HFFc6 (cell line): ENCODE measurements at regions not wholly inside any gene's neighbourhood (a gene's known extent, or its start where the extent isn't known, plus 50 kb on each side); places are given as distances from the start of the nearest gene placed in this dataset.
A peak's percentile ranks its signal among the peaks of the same experiment; 100 is the strongest.

Experiments used
- DNase-seq: peaks from one replicate; pipeline ENCODE4 v3.0.0-alpha.2; 2018
- H3K27ac Mint-ChIP-seq: 2 replicates; pipeline ENCODE4 v1.8.0; 2020; ENCODE audit warnings: mild to moderate bottlenecking, mixed read lengths
- H3K27me3 Mint-ChIP-seq: 2 replicates; pipeline ENCODE4 v1.8.0; 2021; ENCODE audit warnings: mild to moderate bottlenecking, moderate library complexity, mixed read lengths; ENCODE audit not compliant: insufficient read depth
- H3K36me3 Mint-ChIP-seq: 2 replicates; pipeline ENCODE4 v1.8.0; 2021; ENCODE audit warnings: low read depth, mixed read lengths
- H3K4me1 Mint-ChIP-seq: 2 replicates; pipeline ENCODE4 v1.8.0; 2020; ENCODE audit warnings: low read depth, mixed read lengths
- H3K4me3 Mint-ChIP-seq: 2 replicates; pipeline ENCODE4 v1.8.0; 2020; ENCODE audit warnings: mild to moderate bottlenecking, moderate library complexity, mixed read lengths
- H3K9me3 Mint-ChIP-seq: 2 replicates; pipeline ENCODE4 v1.8.0; 2020; ENCODE audit warnings: mild to moderate bottlenecking, mixed read lengths
- CTCF ChIP-seq: fragments of 200-600 bp; sonication (generic); IDR thresholded peaks from 2 replicates; pipeline ENCODE4 v1.5.0; 2021; ENCODE audit warnings: antibody characterized with exemption, mild to moderate bottlenecking

DNA sequence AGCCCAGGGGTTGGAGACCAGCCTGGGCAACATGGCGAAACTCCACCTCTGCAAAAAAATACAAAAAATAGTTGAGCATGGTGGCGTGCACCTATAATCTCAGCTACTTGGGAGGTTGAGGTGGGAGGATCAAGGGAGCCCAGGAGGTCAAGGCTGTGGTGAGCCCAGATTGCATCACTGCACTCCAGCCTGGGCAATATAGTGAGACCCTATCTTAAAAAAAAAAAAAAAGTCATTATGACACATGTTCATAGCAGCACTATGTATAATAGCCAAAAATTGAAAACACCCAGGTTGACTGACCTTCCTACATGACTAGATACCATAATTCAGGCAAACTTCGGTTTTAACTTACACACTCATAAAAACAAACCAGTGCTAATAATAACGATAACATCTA lies 90.8 kb upstream of the RBPJ start:
- H3K9me3 Mint-ChIP-seq: no peaks in the 10 kb centered on the region
- no peak overlapping the region for H3K4me3 Mint-ChIP-seq
- no peaks in the 10 kb centered on the region for H3K27me3 Mint-ChIP-seq
- no peak for TF ChIP-seq CTCF
- peaks cover 28% of the 10 kb centered on the region for H3K4me1 Mint-ChIP-seq
- DNase-seq: no peak
- no peaks in the 10 kb centered on the region for H3K36me3 Mint-ChIP-seq
- H3K27ac Mint-ChIP-seq: no peak overlapping the region

- H3K27ac Mint-ChIP-seq: no peak overlapping the region
- DNase-seq: no peak
- H3K4me3 Mint-ChIP-seq: no peak overlapping the region
- TF ChIP-seq CTCF: no peak
- no peaks in the 10 kb centered on the region for H3K36me3 Mint-ChIP-seq
- peaks cover 46% of the 10 kb centered on the region for H3K4me1 Mint-ChIP-seq
- H3K27me3 Mint-ChIP-seq: no peaks in the 10 kb centered on the region
- H3K9me3 Mint-ChIP-seq: no peaks in the 10 kb centered on the region
Observed at GRCh38 chr4:26233350-26233749, 87.5 kb upstream of the RBPJ start.

DNA sequence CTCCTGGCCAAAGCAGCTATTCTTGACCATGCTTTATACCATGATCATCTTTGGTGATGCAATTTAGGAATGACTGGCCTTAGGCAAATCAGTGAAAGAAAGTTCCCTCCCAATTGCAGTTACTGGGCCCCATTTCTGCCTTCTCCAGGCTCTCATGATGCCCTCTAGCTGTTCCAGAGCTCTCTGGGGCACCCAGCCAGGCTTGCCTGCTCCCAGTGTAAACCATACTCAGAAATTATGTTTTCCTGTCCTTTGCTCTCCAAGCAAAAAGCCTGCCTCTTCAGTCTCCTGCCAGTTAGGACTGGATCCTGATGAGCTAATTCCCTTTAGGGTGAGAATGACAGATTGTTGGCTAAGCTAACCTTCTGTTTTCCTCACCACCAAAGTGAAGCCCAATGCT lies 85.3 kb upstream of the RBPJ start:
- Mint-ChIP-seq H3K27me3 (peaks cover 1% of the 10 kb centered on the region; the same call in 1 of the 2 replicates), H3K9me3 (no peaks in the 10 kb centered on the region), H3K4me1 (peaks cover 57% of the 10 kb centered on the region), H3K27ac (peak overlapping the region; percentile 63), H3K4me3 (no peak overlapping the region), H3K36me3 (no peaks in the 10 kb centered on the region)
- TF ChIP-seq CTCF: peak; percentile 50; the same call in 1 of the 2 replicates
- peak; percentile 84 for DNase-seq

DNA sequence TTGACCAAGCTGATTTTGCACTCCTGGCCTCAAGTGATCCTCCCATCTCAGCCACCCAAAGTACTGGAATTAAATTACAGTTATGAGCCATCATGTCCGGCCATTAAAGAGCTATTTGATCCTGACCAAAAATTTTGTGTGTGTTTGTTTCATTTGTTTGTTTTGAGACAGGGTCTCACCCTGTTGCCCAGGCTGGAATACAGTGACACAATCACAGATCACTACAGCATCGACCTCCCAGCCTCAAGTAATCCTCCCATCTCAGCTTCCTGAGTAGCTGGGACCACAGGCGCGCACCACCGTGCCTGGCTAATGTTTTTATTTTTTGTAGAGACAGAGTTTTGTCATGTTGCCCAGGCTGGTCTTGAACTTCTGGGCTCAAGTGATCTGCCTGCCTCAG lies 82.9 kb upstream of the RBPJ start:
- H3K36me3 Mint-ChIP-seq: no peaks in the 10 kb centered on the region

DNA sequence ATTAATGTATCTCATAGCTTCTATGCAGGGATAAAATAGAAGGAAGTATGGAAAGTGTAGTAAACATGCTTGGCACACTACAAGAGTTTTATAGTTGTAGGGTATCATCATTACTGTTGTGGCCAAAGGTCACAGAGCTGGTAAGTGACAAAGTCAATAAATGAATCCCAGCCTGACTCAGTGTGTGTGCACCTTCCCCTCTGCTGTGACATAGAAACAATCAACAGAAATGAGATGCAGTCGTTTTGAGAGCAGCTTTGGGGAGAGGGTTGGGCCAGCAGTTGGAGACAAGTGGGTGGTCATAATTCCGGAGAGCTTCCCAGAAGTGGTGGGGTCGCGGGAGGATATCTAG lies 82.4 kb upstream of the RBPJ start:
- peaks cover 1% of the 10 kb centered on the region; the same call in 1 of the 2 replicates for H3K27me3 Mint-ChIP-seq
- no peaks in the 10 kb centered on the region for H3K36me3 Mint-ChIP-seq
- H3K9me3 Mint-ChIP-seq: no peaks in the 10 kb centered on the region
- peaks cover 55% of the 10 kb centered on the region for H3K4me1 Mint-ChIP-seq
- no peak for TF ChIP-seq CTCF
- DNase-seq: no peak
- H3K4me3 Mint-ChIP-seq: peak overlapping the region; percentile 73
- peak overlapping the region; percentile 76 for H3K27ac Mint-ChIP-seq

More for the DNA sequence above, 82.9 kb upstream of the RBPJ start:
- H3K27ac Mint-ChIP-seq: peak overlapping the region; percentile 76; the same call in 1 of the 2 replicates
- peak overlapping the region; percentile 73; the same call in 1 of the 2 replicates for H3K4me3 Mint-ChIP-seq
- no peak for TF ChIP-seq CTCF
- H3K4me1 Mint-ChIP-seq: peaks cover 55% of the 10 kb centered on the region
- peaks cover 1% of the 10 kb centered on the region; the same call in 1 of the 2 replicates for H3K27me3 Mint-ChIP-seq
- H3K9me3 Mint-ChIP-seq: no peaks in the 10 kb centered on the region
- no peak for DNase-seq
